Skeletal muscle cell (primary cell): ENCODE measurements at regions not wholly inside any gene's neighbourhood (a gene's known extent, or its start where the extent isn't known, plus 50 kb on each side); places are given as distances from the start of the nearest gene placed in this dataset.
"Not testable (repeated sequence)": the region's sequence is repeated elsewhere in the genome, so short reads cannot be mapped to it uniquely, and the experiment has no call there.

Source experiments
- DNase-seq: peaks from one replicate; pipeline ENCODE4 v3.0.0-alpha.2; 2010; ENCODE audit warnings: low read depth
- H3K4me3 ChIP-seq: 2 replicates; pipeline ENCODE4 v1.5.1; 2011; ENCODE audit warnings: low read depth, mild to moderate bottlenecking, control low read depth, low read length, moderate library complexity

DNA sequence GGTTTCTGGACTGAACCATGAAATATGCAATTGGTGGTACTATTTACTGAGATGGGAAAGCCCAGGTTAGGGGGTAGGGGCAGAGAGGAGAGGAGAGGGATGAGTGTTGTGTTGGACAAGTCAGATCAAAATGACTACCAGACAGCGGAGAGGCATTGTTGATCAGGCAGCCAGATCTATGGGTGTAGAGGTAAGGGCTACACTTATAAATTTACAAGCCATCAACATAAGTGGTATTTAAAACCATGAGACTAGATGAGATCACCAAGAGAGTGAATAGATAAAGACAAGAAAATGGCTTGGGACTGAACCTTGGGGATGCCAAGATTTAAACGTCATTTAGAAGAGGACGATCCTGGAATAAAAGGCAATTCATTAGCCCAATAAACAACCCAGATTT, 123.4 kb downstream of the NXPE2 start:
- H3K4me3 ChIP-seq = no peak overlapping the region
- DNase-seq = no peak

GRCh38 chr11:114802878-114803277, 124.6 kb downstream of the NXPE2 start:
- no peak overlapping the region for H3K4me3 ChIP-seq
- DNase-seq = no peak

GRCh38 chr11:114805431-114805830, 127.1 kb downstream of the NXPE2 start:
- DNase-seq, H3K4me3 ChIP-seq: not testable (repeated sequence)

DNA sequence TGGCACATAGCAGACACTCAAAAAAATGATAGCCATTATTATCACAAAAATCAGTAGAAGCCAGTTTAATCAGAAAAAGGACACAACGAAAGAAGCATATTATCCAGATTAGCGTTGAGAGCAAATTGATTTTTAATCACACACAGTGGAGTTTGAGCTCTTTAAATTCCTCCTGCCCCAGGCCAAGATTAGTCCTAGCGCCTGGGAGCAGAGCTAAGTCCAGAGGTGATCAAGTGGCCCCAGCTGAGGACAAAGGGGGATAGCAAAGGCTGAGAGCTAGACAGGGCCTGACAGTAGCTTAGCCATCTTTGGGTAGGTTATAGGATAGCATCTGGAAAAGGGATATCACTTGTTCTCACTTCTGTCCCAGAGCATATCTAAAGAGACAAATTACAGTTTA, 133.6 kb downstream of the NXPE2 start:
- DNase-seq = no peak
- H3K4me3 ChIP-seq = no peak overlapping the region

DNA sequence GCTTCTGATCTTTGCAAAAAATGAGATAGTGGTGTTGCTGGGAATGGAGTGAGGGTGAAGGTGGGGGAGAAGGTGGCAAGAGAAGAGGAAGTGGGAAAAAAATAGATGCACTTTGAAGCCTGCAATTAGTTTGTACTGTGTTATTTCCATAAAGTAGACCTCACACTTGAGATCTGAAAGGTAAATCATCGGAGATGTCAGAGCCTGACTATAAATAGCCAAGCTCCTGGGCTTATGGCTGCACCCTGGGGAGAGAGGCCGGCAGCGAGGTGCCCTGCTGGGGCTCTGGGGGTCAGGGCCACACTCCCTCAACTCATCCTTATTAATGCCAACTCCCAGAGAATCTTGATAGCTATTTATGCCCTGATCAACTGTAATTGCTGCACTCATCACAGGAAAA, 134.4 kb downstream of the NXPE2 start:
- H3K4me3 ChIP-seq = no peak overlapping the region
- no peak for DNase-seq

DNA sequence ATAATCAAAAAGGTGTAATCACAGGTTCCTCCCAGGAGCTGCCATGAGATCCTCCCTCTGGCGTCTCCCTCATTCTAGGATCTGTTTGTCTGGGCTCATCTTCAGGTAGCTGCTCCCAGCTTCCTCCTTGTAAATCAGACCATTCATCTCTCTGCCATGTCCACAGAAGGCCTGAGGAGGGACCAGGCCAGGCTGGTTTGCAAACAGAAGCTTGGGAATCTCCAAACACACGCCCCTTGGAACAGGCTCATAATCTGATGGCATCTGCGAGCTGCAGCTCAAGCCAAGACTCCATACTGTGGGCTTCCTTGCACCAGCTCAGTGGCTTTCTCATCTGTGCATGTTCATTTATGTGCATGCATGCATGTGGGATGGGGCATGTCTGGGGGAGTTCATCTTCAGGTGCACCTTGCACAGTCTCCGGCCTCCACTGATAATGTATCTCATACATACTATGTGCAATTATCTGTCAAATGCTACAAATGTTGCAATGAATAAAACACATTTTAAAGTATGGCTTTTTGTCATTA, 134.9 kb downstream of the NXPE2 start:
- DNase-seq = no peak
- H3K4me3 ChIP-seq = no peak overlapping the region

- no peak overlapping the region for H3K4me3 ChIP-seq
Observed at GRCh38 chr11:114815176-114815575, 136.8 kb downstream of the NXPE2 start.

GRCh38 chr11:114815761-114816160, 137.4 kb downstream of the NXPE2 start:
- DNase-seq = no peak
- H3K4me3 ChIP-seq = no peak overlapping the region

More at GRCh38 chr11:114815176-114815575, 136.8 kb downstream of the NXPE2 start:
- DNase-seq = no peak

DNA sequence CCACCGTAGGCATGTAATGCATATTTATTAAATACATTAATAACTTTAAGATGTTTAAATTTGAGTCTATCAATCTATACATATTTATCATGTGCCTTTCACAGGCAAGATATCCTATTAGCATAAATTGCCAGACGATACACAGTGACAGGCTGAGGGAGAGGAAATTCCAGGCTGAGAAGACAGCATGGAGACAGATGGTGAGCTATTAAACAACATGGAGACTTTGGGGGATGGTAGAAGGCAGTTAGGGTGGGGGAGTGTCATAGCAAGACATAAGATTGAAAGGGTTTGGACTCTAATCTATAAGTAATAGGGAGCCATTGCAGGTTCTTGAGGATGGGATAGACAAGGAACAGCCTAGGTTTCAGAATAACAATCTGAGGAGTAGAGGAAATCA, 138.5 kb downstream of the NXPE2 start:
- DNase-seq = no peak
- H3K4me3 ChIP-seq = no peak overlapping the region

DNA sequence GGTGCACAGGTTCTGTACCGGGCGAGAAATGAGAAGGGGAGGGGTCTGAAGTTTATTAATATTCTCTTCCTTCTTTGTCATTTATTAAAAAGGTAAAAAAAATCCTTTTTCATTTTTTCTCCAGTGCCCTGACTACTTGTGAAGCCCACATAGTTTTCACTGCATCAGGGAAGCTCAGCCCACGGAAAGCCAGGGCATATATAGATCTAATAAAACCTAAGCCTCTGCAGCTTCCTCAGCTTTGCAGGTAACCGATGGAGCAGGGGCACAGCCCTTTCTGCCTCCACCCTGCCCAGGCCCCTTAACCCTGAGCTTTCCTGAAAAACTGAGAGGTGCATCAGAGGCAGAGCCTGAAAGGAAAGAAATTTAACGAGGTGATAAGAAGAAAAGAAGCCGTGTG, 140.1 kb downstream of the NXPE2 start:
- DNase-seq = no peak
- H3K4me3 ChIP-seq = no peak overlapping the region

GRCh38 chr11:114819028-114819427, 140.7 kb downstream of the NXPE2 start:
- no peak for DNase-seq
- H3K4me3 ChIP-seq = no peak overlapping the region

- DNase-seq = no peak
- no peak overlapping the region for H3K4me3 ChIP-seq
Observed at GRCh38 chr11:114820621-114821020, 142.3 kb downstream of the NXPE2 start.

DNA sequence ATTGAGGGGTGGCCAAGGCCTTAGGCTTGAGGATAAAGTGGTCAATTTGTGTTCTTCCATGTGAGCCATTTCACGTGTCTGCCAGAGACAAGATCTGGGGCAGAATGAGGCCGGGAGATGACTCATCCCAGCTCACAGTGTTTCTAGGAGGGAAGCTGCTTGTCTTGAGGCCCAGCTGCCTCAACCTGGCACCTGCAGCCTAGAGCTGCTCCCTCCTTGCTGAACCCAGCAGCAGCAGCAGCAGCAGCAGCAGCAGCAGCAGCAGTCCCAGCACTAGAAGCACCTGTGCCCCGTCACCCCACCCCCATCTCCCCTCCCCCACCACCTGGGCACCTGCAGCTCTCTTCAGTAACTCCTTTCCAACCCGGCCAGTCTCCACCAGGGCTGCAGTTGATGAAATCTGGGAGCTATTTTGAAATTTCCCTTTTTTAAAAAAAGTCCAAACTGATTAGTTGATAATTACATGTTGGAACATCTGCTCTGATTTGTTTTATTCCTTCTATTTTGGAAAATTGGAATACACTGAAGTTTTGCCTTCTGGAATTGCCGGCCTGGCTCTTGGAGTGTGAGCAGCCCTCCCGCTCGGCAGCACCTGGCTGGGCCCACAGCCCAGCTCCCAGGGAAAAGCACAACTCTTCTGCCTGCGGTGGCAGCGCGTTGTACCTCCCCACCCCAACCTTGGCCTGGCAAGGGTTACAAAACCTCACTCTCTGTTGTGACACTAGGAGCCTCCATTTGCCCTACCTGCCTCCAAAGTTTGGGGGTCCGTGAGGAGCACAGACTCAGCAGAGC, 143.5 kb downstream of the NXPE2 start:
- no peak for DNase-seq
- H3K4me3 ChIP-seq = no peak overlapping the region

GRCh38 chr11:114826910-114827442, 148.6 kb downstream of the NXPE2 start:
- no peak for DNase-seq
- no peak overlapping the region for H3K4me3 ChIP-seq

DNA sequence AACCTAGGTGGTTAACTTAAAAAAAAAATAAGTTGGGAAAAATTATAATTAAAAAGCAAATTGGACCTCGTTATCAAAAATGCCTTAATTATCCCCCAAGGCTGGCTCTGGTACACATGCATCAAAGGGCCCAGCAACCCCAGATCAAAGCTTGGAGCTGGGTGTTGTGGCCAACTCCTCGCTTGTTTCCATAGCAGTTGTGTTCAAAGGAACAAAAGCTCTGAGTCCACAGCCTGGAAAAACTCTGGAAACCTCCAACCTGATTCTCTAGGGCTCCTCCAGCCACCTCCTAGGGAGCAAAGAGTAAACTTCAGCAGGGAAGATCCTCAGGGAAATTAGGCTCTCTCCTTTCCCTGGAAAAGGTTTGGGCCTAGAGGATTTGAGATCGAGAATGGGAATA, 149.4 kb downstream of the NXPE2 start:
- no peak overlapping the region for H3K4me3 ChIP-seq
- no peak for DNase-seq

DNA sequence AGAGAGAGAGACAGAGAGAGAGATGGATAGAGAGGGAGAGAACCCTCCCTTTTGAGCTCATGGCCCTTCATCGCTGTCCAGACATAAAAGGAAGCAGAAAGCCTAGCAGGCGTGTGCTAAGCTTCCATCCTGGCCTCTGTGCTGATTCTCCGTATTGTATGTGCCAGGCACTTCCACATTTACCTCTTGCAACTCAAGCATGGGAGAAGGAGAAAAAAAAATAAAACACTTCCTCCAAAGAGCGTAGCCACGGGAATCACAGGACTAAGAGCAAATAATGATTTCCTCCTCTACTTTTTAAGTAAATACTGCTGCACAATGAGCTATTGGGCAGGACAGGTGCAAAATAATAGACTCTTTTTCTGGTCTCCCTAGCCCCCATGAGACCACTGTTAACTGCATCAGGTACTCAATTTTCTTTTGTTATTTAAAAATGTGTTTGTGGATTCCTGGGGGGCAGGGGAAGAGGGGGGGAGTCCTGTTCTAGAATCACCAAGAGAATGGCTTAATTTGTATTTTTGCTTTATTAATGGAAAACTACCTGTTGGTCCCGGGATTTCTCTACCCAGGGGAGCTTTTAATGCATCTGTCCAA, 154.3 kb downstream of the NXPE2 start:
- H3K4me3 ChIP-seq = no peak overlapping the region
- no peak for DNase-seq

- no peak for DNase-seq
- no peak overlapping the region for H3K4me3 ChIP-seq
Observed at GRCh38 chr11:114836161-114836560, 157.8 kb downstream of the NXPE2 start.

- no peak overlapping the region for H3K4me3 ChIP-seq
- DNase-seq = no peak
Observed at GRCh38 chr11:114844896-114845295, 166.6 kb downstream of the NXPE2 start.

- H3K4me3 ChIP-seq = no peak overlapping the region
- no peak for DNase-seq
Observed at GRCh38 chr11:114845766-114846415, 167.6 kb downstream of the NXPE2 start.

GRCh38 chr11:114846416-114846791, 168.1 kb downstream of the NXPE2 start:
- DNase-seq = no peak
- no peak overlapping the region for H3K4me3 ChIP-seq
